ENCODE measurements at regions not wholly inside any gene's neighbourhood (a gene's known extent, or its start where the extent isn't known, plus 50 kb on each side); places are given as distances from the start of the nearest gene placed in this dataset.

GRCh38 chr6:99132026-99132635 is 184.4 kb upstream of the FBXL4 start:
- TF ChIP-seq, protein P1, sequence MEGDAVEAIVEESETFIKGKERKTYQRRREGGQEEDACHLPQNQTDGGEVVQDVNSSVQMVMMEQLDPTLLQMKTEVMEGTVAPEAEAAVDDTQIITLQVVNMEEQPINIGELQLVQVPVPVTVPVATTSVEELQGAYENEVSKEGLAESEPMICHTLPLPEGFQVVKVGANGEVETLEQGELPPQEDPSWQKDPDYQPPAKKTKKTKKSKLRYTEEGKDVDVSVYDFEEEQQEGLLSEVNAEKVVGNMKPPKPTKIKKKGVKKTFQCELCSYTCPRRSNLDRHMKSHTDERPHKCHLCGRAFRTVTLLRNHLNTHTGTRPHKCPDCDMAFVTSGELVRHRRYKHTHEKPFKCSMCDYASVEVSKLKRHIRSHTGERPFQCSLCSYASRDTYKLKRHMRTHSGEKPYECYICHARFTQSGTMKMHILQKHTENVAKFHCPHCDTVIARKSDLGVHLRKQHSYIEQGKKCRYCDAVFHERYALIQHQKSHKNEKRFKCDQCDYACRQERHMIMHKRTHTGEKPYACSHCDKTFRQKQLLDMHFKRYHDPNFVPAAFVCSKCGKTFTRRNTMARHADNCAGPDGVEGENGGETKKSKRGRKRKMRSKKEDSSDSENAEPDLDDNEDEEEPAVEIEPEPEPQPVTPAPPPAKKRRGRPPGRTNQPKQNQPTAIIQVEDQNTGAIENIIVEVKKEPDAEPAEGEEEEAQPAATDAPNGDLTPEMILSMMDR (IDR thresholded peaks at IDR 0.05) = no peak
- no peak for TF ChIP-seq POLR2A (IDR thresholded peaks at IDR 0.05)
